Ovary (tissue), 3 donors: ENCODE measurements at regions not wholly inside any gene's neighbourhood (a gene's known extent, or its start where the extent isn't known, plus 50 kb on each side); places are given as distances from the start of the nearest gene placed in this dataset.
"Not testable (repeated sequence)": the region's sequence is repeated elsewhere in the genome, so short reads cannot be mapped to it uniquely, and the experiment has no call there.

Experiments
- CTCF ChIP-seq, 3 donors: fragments of 450-650 bp in 2 of 3; fragments of 200-600 bp in 1 of 3; IDR thresholded peaks; one replicate each; pipeline versions ENCODE4 v1.5.1 to v1.8.0; 2016 to 2022; ENCODE audit warnings: antibody characterized with exemption in 3 of 3, mild to moderate bottlenecking in 1 of 3
- POLR2A ChIP-seq: fragments of 450-650 bp; IDR thresholded peaks from one replicate; pipeline ENCODE4 v1.6.1; 2017; ENCODE audit warnings: antibody characterized with exemption, mild to moderate bottlenecking, moderate library complexity
- donor health status: DM: no; HTN: no; CAD: no.

- not testable (repeated sequence) for TF ChIP-seq CTCF (IDR thresholded peaks at IDR 0.05); POLR2A
These were observed 59.9 kb downstream of the TMEM121 start for GRCh38 chr14:105586144-105586872.
